ENCODE measurements at regions not wholly inside any gene's neighbourhood (a gene's known extent, or its start where the extent isn't known, plus 50 kb on each side); places are given as distances from the start of the nearest gene placed in this dataset.

DNA sequence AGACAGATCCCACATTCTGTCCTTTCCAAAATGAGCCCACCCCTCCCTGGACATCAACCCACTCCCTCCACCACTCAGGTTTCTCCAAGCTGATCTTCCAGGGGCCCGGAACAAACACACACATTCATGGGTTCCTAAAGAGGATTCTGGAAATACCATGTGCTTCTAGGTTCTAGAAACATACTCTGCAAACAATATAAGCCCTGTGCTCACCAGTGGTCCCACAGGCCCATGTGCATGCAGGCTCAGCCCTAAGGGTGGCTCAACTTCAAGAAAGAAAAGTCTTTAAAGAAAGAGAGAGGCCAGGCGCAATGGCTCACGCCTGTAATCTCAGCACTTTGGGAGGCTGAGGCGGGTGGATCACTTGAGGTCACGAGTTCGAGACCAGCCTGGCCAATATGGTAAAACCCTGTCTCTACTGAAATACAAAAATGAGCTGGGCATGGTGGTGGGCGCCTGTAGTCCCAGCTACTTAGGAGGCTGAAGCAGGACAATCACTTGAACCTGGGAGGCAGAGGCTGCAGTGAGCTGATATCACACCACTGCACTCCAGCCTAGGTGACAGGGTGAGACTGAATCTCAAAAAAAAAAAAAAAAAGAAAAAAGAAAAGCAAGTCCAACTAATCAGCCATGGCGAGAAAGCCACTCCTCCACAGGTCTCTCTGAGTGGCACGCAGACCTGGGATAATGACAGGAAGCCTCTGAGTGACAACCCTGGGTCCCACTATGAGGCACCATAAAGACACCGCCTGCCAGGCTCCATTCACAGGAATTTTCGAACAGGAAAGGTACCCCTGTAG lies 59.5 kb upstream of the PNMA1 start:
- TF ChIP-seq, protein P1, sequence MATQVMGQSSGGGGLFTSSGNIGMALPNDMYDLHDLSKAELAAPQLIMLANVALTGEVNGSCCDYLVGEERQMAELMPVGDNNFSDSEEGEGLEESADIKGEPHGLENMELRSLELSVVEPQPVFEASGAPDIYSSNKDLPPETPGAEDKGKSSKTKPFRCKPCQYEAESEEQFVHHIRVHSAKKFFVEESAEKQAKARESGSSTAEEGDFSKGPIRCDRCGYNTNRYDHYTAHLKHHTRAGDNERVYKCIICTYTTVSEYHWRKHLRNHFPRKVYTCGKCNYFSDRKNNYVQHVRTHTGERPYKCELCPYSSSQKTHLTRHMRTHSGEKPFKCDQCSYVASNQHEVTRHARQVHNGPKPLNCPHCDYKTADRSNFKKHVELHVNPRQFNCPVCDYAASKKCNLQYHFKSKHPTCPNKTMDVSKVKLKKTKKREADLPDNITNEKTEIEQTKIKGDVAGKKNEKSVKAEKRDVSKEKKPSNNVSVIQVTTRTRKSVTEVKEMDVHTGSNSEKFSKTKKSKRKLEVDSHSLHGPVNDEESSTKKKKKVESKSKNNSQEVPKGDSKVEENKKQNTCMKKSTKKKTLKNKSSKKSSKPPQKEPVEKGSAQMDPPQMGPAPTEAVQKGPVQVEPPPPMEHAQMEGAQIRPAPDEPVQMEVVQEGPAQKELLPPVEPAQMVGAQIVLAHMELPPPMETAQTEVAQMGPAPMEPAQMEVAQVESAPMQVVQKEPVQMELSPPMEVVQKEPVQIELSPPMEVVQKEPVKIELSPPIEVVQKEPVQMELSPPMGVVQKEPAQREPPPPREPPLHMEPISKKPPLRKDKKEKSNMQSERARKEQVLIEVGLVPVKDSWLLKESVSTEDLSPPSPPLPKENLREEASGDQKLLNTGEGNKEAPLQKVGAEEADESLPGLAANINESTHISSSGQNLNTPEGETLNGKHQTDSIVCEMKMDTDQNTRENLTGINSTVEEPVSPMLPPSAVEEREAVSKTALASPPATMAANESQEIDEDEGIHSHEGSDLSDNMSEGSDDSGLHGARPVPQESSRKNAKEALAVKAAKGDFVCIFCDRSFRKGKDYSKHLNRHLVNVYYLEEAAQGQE (IDR thresholded peaks at IDR 0.05; ENCODE audit: low read depth): no peak
- TF ChIP-seq, protein P2, sequence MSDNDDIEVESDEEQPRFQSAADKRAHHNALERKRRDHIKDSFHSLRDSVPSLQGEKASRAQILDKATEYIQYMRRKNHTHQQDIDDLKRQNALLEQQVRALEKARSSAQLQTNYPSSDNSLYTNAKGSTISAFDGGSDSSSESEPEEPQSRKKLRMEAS (IDR thresholded peaks at IDR 0.05): no peak
- TF ChIP-seq TEAD4 (IDR thresholded peaks at IDR 0.05) (no peak), TCF12 (IDR thresholded peaks at IDR 0.05; ENCODE audit: low read depth) (no peak), EGR1 (IDR thresholded peaks at IDR 0.05) (no peak)

DNA sequence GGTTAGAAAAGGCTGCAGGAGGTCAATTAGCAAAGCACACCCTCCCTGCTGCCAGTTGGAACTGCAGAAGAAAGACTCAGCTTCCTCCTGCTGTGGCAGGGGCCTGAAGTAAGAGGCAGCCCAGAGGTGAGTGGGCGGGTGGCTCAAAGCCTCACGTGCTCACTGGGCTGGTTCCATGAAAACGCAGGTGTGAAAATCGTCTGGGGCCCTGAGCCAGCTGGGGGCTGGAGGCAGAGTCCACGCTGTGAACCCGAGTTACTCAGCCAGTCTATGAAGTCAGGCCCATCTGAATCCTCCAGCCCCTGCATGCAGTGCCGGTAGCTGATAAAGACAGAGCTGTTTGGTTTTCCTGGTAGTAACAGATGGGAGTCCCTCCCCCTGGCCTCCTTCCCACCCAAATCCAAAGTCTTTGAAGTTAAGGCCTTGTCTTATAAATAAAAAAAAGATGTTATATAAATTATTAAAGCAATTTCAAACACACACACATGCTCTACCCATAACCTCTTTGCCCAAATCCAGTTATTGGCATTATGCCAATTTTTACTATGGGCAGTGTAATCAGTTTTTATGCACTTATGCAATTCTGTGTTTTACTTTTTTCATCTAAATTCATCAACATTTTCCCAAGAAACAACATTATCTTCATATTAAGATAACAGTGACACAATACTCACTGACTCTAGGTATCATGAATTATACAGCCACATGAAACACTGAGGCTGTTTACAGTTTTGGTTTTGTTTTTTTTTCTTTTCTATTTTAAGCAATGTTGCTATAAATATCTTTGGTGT lies 57.9 kb upstream of the PNMA1 start:
- TF ChIP-seq, protein P3, sequence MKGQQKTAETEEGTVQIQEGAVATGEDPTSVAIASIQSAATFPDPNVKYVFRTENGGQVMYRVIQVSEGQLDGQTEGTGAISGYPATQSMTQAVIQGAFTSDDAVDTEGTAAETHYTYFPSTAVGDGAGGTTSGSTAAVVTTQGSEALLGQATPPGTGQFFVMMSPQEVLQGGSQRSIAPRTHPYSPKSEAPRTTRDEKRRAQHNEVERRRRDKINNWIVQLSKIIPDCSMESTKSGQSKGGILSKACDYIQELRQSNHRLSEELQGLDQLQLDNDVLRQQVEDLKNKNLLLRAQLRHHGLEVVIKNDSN (IDR thresholded peaks at IDR 0.05): peak; percentile 92
- TF ChIP-seq YY1 (IDR thresholded peaks at IDR 0.05; ENCODE audit: low read depth) (peak; percentile 51; the same call in 1 of the 2 replicates), CREB1 (IDR thresholded peaks at IDR 0.05; ENCODE audit: low read depth) (no peak), TAF1 (IDR thresholded peaks at IDR 0.05; ENCODE audit: low read depth) (no peak), ZBTB7A (IDR thresholded peaks at IDR 0.05; ENCODE audit: low read depth) (peak; percentile 44; the same call in 1 of the 2 replicates), CEBPB (IDR thresholded peaks at IDR 0.05) (peak; percentile 27; the same call in 1 of the 2 replicates), FOXM1 (IDR thresholded peaks at IDR 0.05; ENCODE audit: borderline replicate concordance, low read depth) (no peak), RAD21 (IDR thresholded peaks at IDR 0.05; ENCODE audit: low read depth) (peak; percentile 11; the same call in 1 of the 2 replicates), EP300 (IDR thresholded peaks at IDR 0.05; ENCODE audit: borderline replicate concordance) (peak; percentile 68), TEAD4 (IDR thresholded peaks at IDR 0.05) (peak; percentile 56; the same call in 1 of the 2 replicates), NFIC (IDR thresholded peaks at IDR 0.05) (peak; percentile 90), EGR1 (IDR thresholded peaks at IDR 0.05) (peak; percentile 98), TCF12 (IDR thresholded peaks at IDR 0.05; ENCODE audit: low read depth) (peak; percentile 95)
- TF ChIP-seq, protein P1 (IDR thresholded peaks at IDR 0.05; ENCODE audit: low read depth): no peak
- TF ChIP-seq, protein P2 (IDR thresholded peaks at IDR 0.05): peak; percentile 99

DNA sequence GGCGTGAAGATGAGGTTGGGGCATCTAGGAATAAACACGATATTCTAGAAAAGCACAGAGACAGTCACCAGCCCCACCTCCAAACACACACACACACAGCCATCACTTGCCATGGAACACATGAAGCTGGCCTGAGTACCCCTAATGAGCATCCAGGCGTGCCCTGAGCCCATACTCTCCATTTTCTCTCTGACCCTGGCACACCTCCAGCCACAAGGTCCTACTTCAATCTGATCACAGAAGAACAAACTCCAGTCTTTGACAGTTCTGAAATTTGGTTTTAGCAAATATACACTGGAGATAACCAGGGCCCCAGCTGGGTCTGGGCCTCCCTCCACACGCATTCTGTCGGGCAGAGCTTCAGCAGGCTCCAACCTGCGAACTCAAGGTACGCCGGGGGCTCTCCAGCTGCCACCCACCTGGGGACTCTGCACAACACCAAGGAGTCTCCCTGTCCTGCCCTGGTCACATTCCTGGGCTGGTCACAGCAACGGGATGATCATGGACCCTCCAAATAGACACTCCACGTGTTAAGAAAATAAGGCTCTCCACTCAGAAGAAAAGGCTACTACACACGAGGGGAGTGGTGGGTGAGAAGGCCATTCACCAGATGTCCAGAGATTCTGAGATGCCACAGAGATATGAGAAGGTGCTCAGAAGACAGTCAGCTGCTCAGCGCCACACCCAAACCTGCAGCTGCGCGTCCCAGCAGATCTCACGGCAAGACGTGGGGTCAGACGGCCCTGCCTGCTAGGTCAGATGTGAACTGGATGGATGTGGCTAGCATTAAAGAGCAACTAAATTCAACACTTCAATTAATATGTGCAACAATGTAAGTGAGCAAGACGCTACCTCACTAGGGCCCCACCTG lies 57.0 kb upstream of the PNMA1 start:
- TF ChIP-seq EP300 (IDR thresholded peaks at IDR 0.05; ENCODE audit: borderline replicate concordance) (no peak), TEAD4 (IDR thresholded peaks at IDR 0.05) (no peak), CEBPB (IDR thresholded peaks at IDR 0.05) (no peak), TCF12 (IDR thresholded peaks at IDR 0.05; ENCODE audit: low read depth) (no peak), RAD21 (IDR thresholded peaks at IDR 0.05; ENCODE audit: low read depth) (no peak), FOXM1 (IDR thresholded peaks at IDR 0.05; ENCODE audit: borderline replicate concordance, low read depth) (no peak), YY1 (IDR thresholded peaks at IDR 0.05; ENCODE audit: low read depth) (no peak), CREB1 (IDR thresholded peaks at IDR 0.05; ENCODE audit: low read depth) (no peak), ZBTB7A (IDR thresholded peaks at IDR 0.05; ENCODE audit: low read depth) (no peak)
- TF ChIP-seq, protein P3 (IDR thresholded peaks at IDR 0.05): no peak
- TF ChIP-seq, protein P2 (IDR thresholded peaks at IDR 0.05): no peak
- TF ChIP-seq, protein P1 (IDR thresholded peaks at IDR 0.05; ENCODE audit: low read depth): no peak
